ENCODE measurements at regions not wholly inside any gene's neighbourhood (a gene's known extent, or its start where the extent isn't known, plus 50 kb on each side); places are given as distances from the start of the nearest gene placed in this dataset.

- Histone ChIP-seq H3K27ac (peak overlapping the region; percentile 55 to 89), H3K4me1 (peaks cover 55% of the 10 kb centered on the region), H3K9me3 (no peaks in the 10 kb centered on the region), H3K27me3 (no peaks in the 10 kb centered on the region), H3K36me3 (ENCODE audit: low read depth, missing control alignments) (no peaks in the 10 kb centered on the region), H3K4me3 (no peak overlapping the region)
- intact Hi-C loops (cut with DNase I; ENCODE audit: low total_unique reads) = loop anchor here (10.0 kb wide), 1 partner anchor 53 kb away; no protein-coding TSS in a partner anchor
- 62 to 72% methylated on average over 25 to 36 of the region's 37 CpGs for WGBS, 2 donors
- TF ChIP-seq CTCF (IDR thresholded peaks at IDR 0.05) (no peak), POLR2A (IDR thresholded peaks at IDR 0.05) (no peak)
- DNase-seq = no peak
Measured at GRCh38 chr12:124371970-124372555, 77.2 kb downstream of the RFLNA start.

- no peaks in the 10 kb centered on the region for H3K36me3 ChIP-seq (ENCODE audit: low read depth, missing control alignments)
- TF ChIP-seq POLR2A (IDR thresholded peaks at IDR 0.05) (no peak), CTCF (IDR thresholded peaks at IDR 0.05) (no peak)
- peaks cover 58% of the 10 kb centered on the region for H3K4me1 ChIP-seq
- H3K4me3 ChIP-seq = no peak overlapping the region
- no peaks in the 10 kb centered on the region for H3K9me3 ChIP-seq
- no peaks in the 10 kb centered on the region for H3K27me3 ChIP-seq
- DNase-seq = no peak
- intact Hi-C loops (cut with DNase I; ENCODE audit: low total_unique reads) = loop anchor here (10.0 kb wide), 1 partner anchor 53 kb away; no protein-coding TSS in a partner anchor
- peak overlapping the region; percentile 55 to 89 for H3K27ac ChIP-seq
- 69 to 88% methylated on average over 13 of the region's 13 CpGs for WGBS, 2 donors
Measured at GRCh38 chr12:124371366-124371765, 76.5 kb downstream of the RFLNA start.

GRCh38 chr12:124370851-124371250, 76.0 kb downstream of the RFLNA start:
- H3K27ac ChIP-seq = peak overlapping the region; percentile 61 to 89
- peaks cover 63% of the 10 kb centered on the region for H3K4me1 ChIP-seq
- TF ChIP-seq POLR2A (IDR thresholded peaks at IDR 0.05) (no peak), CTCF (IDR thresholded peaks at IDR 0.05) (no peak)
- WGBS, 2 donors = 90 to 92% methylated on average over 2 to 7 of the region's 7 CpGs
- H3K36me3 ChIP-seq (ENCODE audit: low read depth, missing control alignments) = no peaks in the 10 kb centered on the region
- DNase-seq = no peak
- no peaks in the 10 kb centered on the region for H3K27me3 ChIP-seq
- H3K4me3 ChIP-seq = no peak overlapping the region
- H3K9me3 ChIP-seq = no peaks in the 10 kb centered on the region
- intact Hi-C loops (cut with DNase I; ENCODE audit: low total_unique reads) = loop anchor here (10.0 kb wide), 1 partner anchor 54 kb away; no protein-coding TSS in a partner anchor

GRCh38 chr12:124370384-124370783, 75.5 kb downstream of the RFLNA start:
- H3K9me3 ChIP-seq = no peaks in the 10 kb centered on the region
- WGBS, 2 donors = 70 to 79% methylated on average over 7 of the region's 7 CpGs
- DNase-seq = no peak
- peak overlapping the region; percentile 61 to 89 for H3K27ac ChIP-seq
- H3K27me3 ChIP-seq = no peaks in the 10 kb centered on the region
- no peak overlapping the region for H3K4me3 ChIP-seq
- H3K36me3 ChIP-seq (ENCODE audit: low read depth, missing control alignments) = no peaks in the 10 kb centered on the region
- intact Hi-C loops (cut with DNase I; ENCODE audit: low total_unique reads) = loop anchor here (10.0 kb wide), 1 partner anchor 54 kb away; no protein-coding TSS in a partner anchor
- peaks cover 64% of the 10 kb centered on the region for H3K4me1 ChIP-seq
- TF ChIP-seq CTCF (IDR thresholded peaks at IDR 0.05) (no peak), POLR2A (IDR thresholded peaks at IDR 0.05) (no peak)
